Nephron (organoid): ENCODE measurements at regions not wholly inside any gene's neighbourhood (a gene's known extent, or its start where the extent isn't known, plus 50 kb on each side); places are given as distances from the start of the nearest gene placed in this dataset.
"Not testable (repeated sequence)": the region's sequence is repeated elsewhere in the genome, so short reads cannot be mapped to it uniquely, and the experiment has no call there.

Source experiments
- H3K27ac Mint-ChIP-seq, 3 experiments: 2 replicates each; pipeline ENCODE4 v1.8.0; 2020; ENCODE audit warnings: mixed read lengths in 3 of 3, mild to moderate bottlenecking in 2 of 3, moderate library complexity in 1 of 3
- H3K27me3 Mint-ChIP-seq: 2 replicates; pipeline ENCODE4 v1.8.0; 2021; ENCODE audit warnings: low read depth, mild to moderate bottlenecking, moderate library complexity, mixed read lengths
- H3K36me3 Mint-ChIP-seq: 2 replicates; pipeline ENCODE4 v1.8.0; 2020; ENCODE audit warnings: low read depth, mixed read lengths
- H3K4me1 Mint-ChIP-seq: 2 replicates; pipeline ENCODE4 v1.8.0; 2020; ENCODE audit warnings: mixed read lengths
- H3K4me3 Mint-ChIP-seq, 3 experiments: 2 replicates each; pipeline ENCODE4 v1.8.0; 2020; ENCODE audit warnings: mild to moderate bottlenecking in 3 of 3, mixed read lengths in 3 of 3, moderate library complexity in 2 of 3
- H3K9me3 Mint-ChIP-seq: 2 replicates; pipeline ENCODE4 v1.8.0; 2020; ENCODE audit warnings: mixed read lengths
- TF ChIP-seq, protein P1 (sequence below), 3 experiments: fragments of 200-600 bp; sonication (generic); IDR thresholded peaks; one replicate each; pipeline ENCODE4 v1.5.0; 2021; ENCODE audit warnings: antibody characterized with exemption in 3 of 3; ENCODE audit not compliant: unreplicated experiment in 3 of 3

DNA sequence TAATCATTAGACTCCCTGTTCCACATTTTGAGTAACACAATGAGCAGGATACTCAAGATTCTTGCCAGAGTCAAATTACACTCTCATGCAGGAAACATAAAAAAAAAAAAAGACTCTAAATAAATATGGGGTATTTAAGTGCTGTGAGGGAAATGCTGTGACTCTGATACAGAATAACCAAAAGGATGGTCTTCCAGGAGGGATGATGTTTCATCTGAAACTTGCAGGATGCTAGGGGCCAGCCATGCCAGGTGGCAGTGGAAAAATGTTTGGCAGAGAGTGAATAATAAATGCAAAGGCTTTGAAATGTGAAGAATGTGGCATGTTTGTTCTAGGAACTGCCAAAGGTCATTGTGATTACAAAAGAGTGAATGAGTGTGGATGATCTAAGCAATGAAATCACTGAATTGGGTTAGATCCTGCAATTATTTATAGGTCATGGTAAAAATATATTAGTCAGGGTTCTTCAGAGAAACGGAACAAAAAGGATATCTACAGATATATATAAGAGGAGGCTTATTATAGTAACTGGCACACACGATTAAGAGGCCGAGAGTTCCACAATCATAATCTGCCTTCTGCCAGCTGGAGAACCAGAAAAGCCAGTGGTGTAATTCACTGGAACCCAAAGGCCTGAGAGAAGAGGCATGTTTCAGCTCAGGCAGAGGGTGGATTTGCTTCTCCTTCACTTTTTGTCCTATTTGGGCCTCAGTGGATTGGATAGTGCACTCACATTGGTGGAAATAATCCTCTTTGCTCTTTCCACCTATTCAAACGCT is 1832.8 kb upstream of the MIR17HG start:
- TF ChIP-seq, protein P1, sequence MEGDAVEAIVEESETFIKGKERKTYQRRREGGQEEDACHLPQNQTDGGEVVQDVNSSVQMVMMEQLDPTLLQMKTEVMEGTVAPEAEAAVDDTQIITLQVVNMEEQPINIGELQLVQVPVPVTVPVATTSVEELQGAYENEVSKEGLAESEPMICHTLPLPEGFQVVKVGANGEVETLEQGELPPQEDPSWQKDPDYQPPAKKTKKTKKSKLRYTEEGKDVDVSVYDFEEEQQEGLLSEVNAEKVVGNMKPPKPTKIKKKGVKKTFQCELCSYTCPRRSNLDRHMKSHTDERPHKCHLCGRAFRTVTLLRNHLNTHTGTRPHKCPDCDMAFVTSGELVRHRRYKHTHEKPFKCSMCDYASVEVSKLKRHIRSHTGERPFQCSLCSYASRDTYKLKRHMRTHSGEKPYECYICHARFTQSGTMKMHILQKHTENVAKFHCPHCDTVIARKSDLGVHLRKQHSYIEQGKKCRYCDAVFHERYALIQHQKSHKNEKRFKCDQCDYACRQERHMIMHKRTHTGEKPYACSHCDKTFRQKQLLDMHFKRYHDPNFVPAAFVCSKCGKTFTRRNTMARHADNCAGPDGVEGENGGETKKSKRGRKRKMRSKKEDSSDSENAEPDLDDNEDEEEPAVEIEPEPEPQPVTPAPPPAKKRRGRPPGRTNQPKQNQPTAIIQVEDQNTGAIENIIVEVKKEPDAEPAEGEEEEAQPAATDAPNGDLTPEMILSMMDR (IDR thresholded peaks at IDR 0.05; ENCODE audit: unreplicated experiment in 3 of 3), result no peak
- no peak overlapping the region for H3K4me3 Mint-ChIP-seq
- H3K36me3 Mint-ChIP-seq, result no peaks in the 10 kb centered on the region
- H3K27ac Mint-ChIP-seq, result peak overlapping the region; percentile 26 to 87 (median 40)
- H3K4me1 Mint-ChIP-seq, result peaks cover 11% of the 10 kb centered on the region
- no peaks in the 10 kb centered on the region for H3K27me3 Mint-ChIP-seq
- peaks cover 3% of the 10 kb centered on the region for H3K9me3 Mint-ChIP-seq

DNA sequence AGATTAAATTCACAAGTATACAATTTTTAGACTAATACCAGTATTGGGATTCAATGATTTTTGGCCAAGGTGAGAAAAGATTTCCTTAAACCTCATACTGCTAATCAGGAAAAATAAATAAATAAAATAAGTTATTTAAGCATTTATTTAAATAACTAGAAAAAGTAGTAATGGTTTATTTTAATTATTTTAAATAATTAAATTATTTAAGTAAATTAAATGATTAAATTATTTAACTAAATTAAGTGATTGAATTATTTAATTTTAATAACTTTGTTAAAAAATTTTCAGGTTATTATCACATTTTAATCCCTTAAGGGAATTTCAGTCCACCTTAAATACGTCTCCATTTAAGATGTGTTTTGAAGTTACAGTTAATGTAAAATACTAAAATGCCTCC is 1831.5 kb upstream of the MIR17HG start:
- Mint-ChIP-seq H3K4me1 (peaks cover 11% of the 10 kb centered on the region), H3K27ac (no peak overlapping the region), H3K36me3 (no peaks in the 10 kb centered on the region), H3K9me3 (no peaks in the 10 kb centered on the region), H3K4me3 (no peak overlapping the region), H3K27me3 (no peaks in the 10 kb centered on the region)
- TF ChIP-seq, protein P1 (IDR thresholded peaks at IDR 0.05; ENCODE audit: unreplicated experiment in 3 of 3), result no peak

DNA sequence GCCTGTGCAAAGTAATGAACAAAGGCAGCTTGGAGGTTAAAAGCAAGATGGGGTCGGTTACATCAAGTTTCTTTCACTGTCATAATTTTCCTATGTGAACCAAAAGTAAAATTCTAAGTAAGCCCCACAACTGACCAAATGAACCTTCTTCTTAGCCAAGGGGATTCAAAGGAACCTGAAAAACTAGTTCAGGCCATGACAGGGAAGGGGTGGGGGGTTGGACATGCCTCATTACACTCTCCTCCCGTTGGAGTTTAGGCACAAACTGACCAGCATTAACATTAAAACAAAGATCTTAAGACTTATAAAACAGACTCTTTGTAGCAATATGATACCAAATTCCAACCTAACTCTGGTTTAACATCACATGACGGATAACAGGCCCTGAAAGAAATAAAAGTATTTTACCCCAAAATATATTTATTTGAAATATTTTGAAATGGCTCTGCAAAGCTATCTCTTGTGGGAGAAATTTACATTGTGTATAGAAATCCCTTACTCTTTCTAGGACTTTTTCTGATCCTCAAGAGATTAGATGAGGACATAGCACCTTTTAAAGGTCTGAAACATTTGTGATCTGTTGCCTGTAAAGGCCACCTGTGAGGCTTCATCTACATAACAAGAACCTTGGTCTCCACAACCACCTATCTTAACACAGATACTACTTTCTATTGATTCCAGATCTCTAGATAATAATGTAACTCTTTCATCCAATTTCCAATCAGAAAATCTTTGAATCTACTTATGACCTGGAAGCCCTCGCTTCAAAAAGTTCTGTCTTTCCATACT is 1829.0 kb upstream of the MIR17HG start:
- H3K4me3 Mint-ChIP-seq, result no peak overlapping the region

DNA sequence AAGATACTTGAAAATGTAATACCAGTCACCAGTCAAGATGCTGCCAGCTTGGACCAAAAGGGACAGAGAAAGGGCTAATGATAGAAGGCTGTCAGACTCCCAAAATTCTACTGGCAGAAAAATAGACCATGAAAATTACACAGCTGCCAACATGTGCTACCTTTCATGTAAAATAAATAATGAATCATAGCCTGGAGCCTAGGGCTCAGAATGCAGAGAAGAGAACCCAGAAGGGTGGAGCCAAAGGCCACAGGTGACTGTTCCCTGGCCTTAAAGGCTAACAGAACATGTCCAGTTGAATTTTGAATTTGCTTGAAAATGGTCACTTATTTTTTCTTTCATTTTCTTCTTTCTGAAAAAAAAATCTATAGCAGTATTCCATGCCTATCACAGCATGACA is 1827.0 kb upstream of the MIR17HG start:
- H3K4me3 Mint-ChIP-seq, result no peak overlapping the region
- H3K36me3 Mint-ChIP-seq, result no peaks in the 10 kb centered on the region
- no peak overlapping the region for H3K27ac Mint-ChIP-seq
- H3K9me3 Mint-ChIP-seq, result no peaks in the 10 kb centered on the region
- H3K27me3 Mint-ChIP-seq, result no peaks in the 10 kb centered on the region
- H3K4me1 Mint-ChIP-seq, result no peaks in the 10 kb centered on the region
- TF ChIP-seq, protein P1 (IDR thresholded peaks at IDR 0.05; ENCODE audit: unreplicated experiment in 3 of 3), result no peak

More for the DNA sequence above, 1829.0 kb upstream of the MIR17HG start:
- Mint-ChIP-seq H3K36me3 (no peaks in the 10 kb centered on the region), H3K4me1 (peaks cover 7% of the 10 kb centered on the region), H3K27me3 (no peaks in the 10 kb centered on the region), H3K27ac (peak overlapping the region in 2 of 3 experiments; percentile 31 to 83), H3K9me3 (no peaks in the 10 kb centered on the region)
- TF ChIP-seq, protein P1 (IDR thresholded peaks at IDR 0.05; ENCODE audit: unreplicated experiment in 3 of 3), result no peak

DNA sequence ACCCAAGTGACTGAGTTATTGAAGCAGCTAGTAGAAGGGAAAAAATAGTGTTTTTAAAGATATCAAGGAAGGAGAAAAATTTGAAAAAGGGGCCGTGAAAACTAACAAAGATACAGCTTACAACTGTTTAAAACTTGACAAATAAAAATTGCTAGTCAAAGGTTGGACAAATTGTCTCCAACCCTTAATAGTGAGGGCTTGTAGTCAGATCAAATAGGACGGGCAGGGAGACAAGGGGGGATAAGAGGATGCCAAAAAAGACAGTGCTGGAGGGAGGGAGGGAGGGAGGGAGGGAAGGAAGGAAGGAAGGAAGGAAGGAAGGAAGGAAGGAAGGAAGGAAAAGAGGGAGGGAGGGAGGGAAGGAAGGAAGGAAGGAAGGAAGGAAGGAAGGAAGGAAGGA is 1825.8 kb upstream of the MIR17HG start:
- H3K4me1 Mint-ChIP-seq, H3K27ac Mint-ChIP-seq, H3K9me3 Mint-ChIP-seq: not testable (repeated sequence)

DNA sequence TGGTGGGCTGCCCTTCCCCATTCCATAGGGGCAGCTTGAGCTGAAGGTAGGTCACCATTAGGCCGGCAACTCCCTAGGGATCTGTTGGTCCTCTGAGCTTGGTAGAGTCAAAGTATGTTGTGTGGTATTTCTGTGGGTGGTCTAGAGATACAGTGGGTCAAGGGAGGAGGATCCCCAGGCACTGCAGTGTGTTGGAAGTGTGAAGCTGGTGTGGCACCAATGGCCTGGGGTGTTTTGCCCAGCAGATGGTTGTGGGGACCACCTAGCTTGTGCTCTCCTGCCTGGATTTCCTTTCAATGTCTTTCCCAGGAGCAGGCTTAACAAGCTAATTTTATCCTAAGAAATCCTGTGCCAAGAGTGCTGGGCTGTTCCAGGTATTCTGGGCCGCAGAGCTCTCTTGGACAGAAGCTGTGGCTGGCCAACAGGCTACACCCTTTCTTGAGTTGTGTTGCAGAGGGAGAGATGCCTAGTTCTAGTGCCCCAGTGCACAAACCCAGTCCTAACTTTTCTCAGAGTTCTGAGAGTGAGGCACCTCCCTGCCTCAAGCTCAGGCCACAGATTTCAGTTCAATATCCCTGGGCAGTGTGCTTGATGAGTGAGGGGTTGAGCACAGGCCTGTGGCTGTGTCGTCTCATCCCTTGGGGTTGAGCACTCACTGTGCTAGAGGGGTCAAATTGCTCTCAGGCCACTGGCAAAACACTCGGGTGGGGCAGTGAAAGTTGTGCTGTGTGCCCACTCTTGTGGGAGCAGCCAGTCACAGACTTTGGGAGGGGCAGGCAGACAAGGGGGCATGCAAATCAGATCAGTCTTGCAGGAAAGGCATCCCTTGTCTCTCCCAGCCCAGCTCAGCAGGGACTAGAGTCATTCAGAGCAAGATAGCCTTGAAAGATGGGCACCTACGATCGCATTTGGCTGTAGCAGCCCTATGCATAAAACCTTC is 1806.1 kb upstream of the MIR17HG start:
- Mint-ChIP-seq H3K9me3 (no peaks in the 10 kb centered on the region), H3K4me3 (no peak overlapping the region), H3K36me3 (no peaks in the 10 kb centered on the region), H3K27me3 (no peaks in the 10 kb centered on the region), H3K4me1 (no peaks in the 10 kb centered on the region), H3K27ac (no peak overlapping the region)
- TF ChIP-seq, protein P1 (IDR thresholded peaks at IDR 0.05; ENCODE audit: unreplicated experiment in 3 of 3), result no peak

More for the DNA sequence above, 1825.8 kb upstream of the MIR17HG start:
- not testable (repeated sequence) for H3K27me3 Mint-ChIP-seq, H3K4me3 Mint-ChIP-seq, H3K36me3 Mint-ChIP-seq
